Activated CD4-positive, alpha-beta T cell treated with anti-CD3 and anti-CD28 coated beads, Interleukin-2, amount 10 ng/mL, durations not matched to agents 7 days and 5 days (primary cell): ENCODE measurements at regions not wholly inside any gene's neighbourhood (a gene's known extent, or its start where the extent isn't known, plus 50 kb on each side); places are given as distances from the start of the nearest gene placed in this dataset.
"Not testable (repeated sequence)": the region's sequence is repeated elsewhere in the genome, so short reads cannot be mapped to it uniquely, and the experiment has no call there.

Experiments used
- CTCF ChIA-PET: fragments of 350-600 bp; sonication (Branson Sonifier 250); formaldehyde crosslinking; loops from one replicate; lab custom pipeline; 2021; ENCODE audit warnings: antibody characterized with exemption; lab: Charles Lee
- POLR2A ChIA-PET: fragments of 350-600 bp; sonication (Branson Sonifier 250); formaldehyde crosslinking; loops from one replicate; lab custom pipeline; 2021; ENCODE audit warnings: antibody characterized with exemption; lab: Charles Lee
- DNase-seq: peaks from one replicate; pipeline ENCODE4 v3.0.0-alpha.2; 2020
- H3K27ac Mint-ChIP-seq: one replicate; pipeline ENCODE4 v1.8.0; 2021; ENCODE audit warnings: mild to moderate bottlenecking, moderate library complexity, mixed read lengths
- H3K27me3 Mint-ChIP-seq: one replicate; pipeline ENCODE4 v1.8.0; 2021; ENCODE audit warnings: mixed read lengths
- H3K36me3 Mint-ChIP-seq: one replicate; pipeline ENCODE4 v1.8.0; 2021; ENCODE audit warnings: low read depth, mixed read lengths
- H3K4me1 Mint-ChIP-seq: one replicate; pipeline ENCODE4 v1.8.0; 2021; ENCODE audit warnings: mixed read lengths
- H3K4me3 Mint-ChIP-seq: one replicate; pipeline ENCODE4 v1.8.0; 2021; ENCODE audit warnings: mild to moderate bottlenecking, moderate library complexity, mixed read lengths
- H3K9me3 Mint-ChIP-seq: one replicate; pipeline ENCODE4 v1.8.0; 2021; ENCODE audit warnings: mixed read lengths

DNA sequence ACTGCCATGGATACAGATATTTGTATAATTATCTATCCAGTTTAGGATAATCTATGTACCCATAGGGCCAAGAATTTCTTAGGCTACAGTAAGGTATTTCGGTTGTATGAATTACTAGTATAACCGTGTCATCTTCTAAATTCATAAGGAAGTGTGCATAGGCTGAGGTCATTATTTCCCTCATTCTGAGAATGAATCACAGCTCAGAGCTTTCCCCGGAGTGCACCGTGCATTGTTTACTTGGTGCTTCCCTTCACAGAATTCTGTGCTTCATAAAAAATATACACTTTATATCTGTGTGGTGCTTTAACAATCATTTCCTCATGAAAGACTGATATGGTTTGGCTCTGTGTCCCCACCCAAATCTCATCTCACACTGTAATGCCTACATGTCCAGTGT is 514.1 kb downstream of the ETNK1 start:
- ChIA-PET POLR2A (no interaction called here), CTCF (no interaction called here)
- Mint-ChIP-seq H3K4me3 (no peak overlapping the region), H3K27me3 (no peaks in the 10 kb centered on the region), H3K4me1 (no peaks in the 10 kb centered on the region), H3K9me3 (peaks cover 3% of the 10 kb centered on the region), H3K27ac (no peak overlapping the region), H3K36me3 (no peaks in the 10 kb centered on the region)
- DNase-seq: no peak

- Mint-ChIP-seq H3K36me3 (peaks cover 2% of the 10 kb centered on the region), H3K4me3 (no peak overlapping the region), H3K27ac (no peak overlapping the region), H3K4me1 (no peaks in the 10 kb centered on the region), H3K27me3 (no peaks in the 10 kb centered on the region), H3K9me3 (peaks cover 10% of the 10 kb centered on the region)
- POLR2A ChIA-PET: no interaction called here
- DNase-seq: no peak
- CTCF ChIA-PET: no interaction called here
Measured at GRCh38 chr12:23140710-23141109, 515.7 kb downstream of the ETNK1 start.

GRCh38 chr12:23141335-23141734 is 516.4 kb downstream of the ETNK1 start:
- CTCF ChIA-PET: no interaction called here
- Mint-ChIP-seq H3K27ac (no peak overlapping the region), H3K4me1 (no peaks in the 10 kb centered on the region), H3K27me3 (no peaks in the 10 kb centered on the region), H3K4me3 (no peak overlapping the region), H3K36me3 (peaks cover 2% of the 10 kb centered on the region), H3K9me3 (peaks cover 12% of the 10 kb centered on the region)
- POLR2A ChIA-PET: no interaction called here
- no peak for DNase-seq

GRCh38 chr12:23146070-23146469 is 521.1 kb downstream of the ETNK1 start:
- H3K4me3 Mint-ChIP-seq, CTCF ChIA-PET, H3K9me3 Mint-ChIP-seq, POLR2A ChIA-PET, H3K27me3 Mint-ChIP-seq, H3K36me3 Mint-ChIP-seq, H3K4me1 Mint-ChIP-seq, H3K27ac Mint-ChIP-seq, DNase-seq: not testable (repeated sequence)

- CTCF ChIA-PET: no interaction called here
- H3K36me3 Mint-ChIP-seq: no peaks in the 10 kb centered on the region
- no peak overlapping the region for H3K27ac Mint-ChIP-seq
- no peak for DNase-seq
- H3K27me3 Mint-ChIP-seq: no peaks in the 10 kb centered on the region
- H3K4me3 Mint-ChIP-seq: no peak overlapping the region
- POLR2A ChIA-PET: no interaction called here
- no peaks in the 10 kb centered on the region for H3K4me1 Mint-ChIP-seq
- no peaks in the 10 kb centered on the region for H3K9me3 Mint-ChIP-seq
Measured at GRCh38 chr12:23168459-23168858, 543.5 kb downstream of the ETNK1 start.

DNA sequence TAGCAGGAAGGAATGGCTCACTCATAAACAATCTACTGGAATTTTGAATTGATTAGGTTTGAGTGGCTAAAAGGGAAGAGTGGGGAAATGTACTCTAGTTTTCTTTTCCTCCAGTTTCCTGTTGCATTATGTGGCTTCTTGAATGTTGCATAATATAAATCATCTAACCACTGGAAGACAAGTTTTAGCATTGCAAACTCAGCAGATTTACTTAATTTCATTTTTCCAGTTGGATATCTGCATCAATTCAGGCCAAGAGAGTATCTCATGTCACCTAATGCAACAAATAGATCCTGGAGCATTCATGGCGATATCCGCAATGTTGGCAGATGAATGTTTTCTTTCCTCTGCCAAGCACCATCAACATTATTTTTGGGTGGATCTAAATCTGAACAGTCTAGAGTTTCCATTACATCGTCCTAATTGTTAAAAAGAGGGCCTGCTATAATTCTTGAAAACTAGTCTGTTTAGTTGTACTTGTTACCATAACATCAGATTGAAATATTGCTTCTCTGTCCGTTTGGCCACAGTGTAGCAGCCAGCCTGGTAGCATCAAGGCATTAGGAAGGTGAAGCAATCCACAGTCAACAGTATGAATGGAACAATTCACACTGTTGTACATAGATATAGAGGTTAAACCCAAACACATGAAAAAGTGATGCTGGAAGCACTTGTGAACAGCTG is 544.2 kb downstream of the ETNK1 start:
- no peaks in the 10 kb centered on the region for H3K4me1 Mint-ChIP-seq
- no peak for DNase-seq
- H3K4me3 Mint-ChIP-seq: no peak overlapping the region
- H3K27me3 Mint-ChIP-seq: no peaks in the 10 kb centered on the region
- POLR2A ChIA-PET: no interaction called here
- CTCF ChIA-PET: no interaction called here
- H3K36me3 Mint-ChIP-seq: no peaks in the 10 kb centered on the region
- H3K27ac Mint-ChIP-seq: no peak overlapping the region
- H3K9me3 Mint-ChIP-seq: peaks cover 5% of the 10 kb centered on the region

GRCh38 chr12:23169696-23170013 is 544.7 kb downstream of the ETNK1 start:
- ChIA-PET POLR2A (no interaction called here), CTCF (no interaction called here)
- no peak for DNase-seq
- H3K4me1 Mint-ChIP-seq: no peaks in the 10 kb centered on the region
- H3K27me3 Mint-ChIP-seq: no peaks in the 10 kb centered on the region
- H3K27ac Mint-ChIP-seq: no peak overlapping the region
- no peak overlapping the region for H3K4me3 Mint-ChIP-seq
- H3K36me3 Mint-ChIP-seq: no peaks in the 10 kb centered on the region
- H3K9me3 Mint-ChIP-seq: peaks cover 5% of the 10 kb centered on the region

DNA sequence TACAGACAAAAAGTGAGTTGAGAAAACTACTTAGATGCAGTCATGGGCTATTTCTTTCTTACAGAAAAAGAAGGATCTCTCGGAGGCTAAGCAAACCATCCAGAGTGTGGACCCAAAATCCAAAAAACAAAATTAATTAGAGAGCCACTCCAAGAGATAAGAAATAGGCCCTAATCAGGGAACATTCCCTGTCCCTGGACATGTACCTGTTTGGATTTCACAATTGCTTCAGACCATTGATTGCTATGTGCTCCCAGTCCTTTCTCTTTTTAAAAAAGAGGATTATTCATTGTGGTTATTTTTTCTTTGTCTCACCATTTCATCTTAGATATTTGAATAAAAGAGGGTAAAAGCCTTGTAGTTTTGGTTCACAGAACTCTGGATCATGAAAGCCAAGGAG is 549.9 kb downstream of the ETNK1 start:
- CTCF ChIA-PET: no interaction called here
- peaks cover 5% of the 10 kb centered on the region for H3K9me3 Mint-ChIP-seq
- H3K36me3 Mint-ChIP-seq: no peaks in the 10 kb centered on the region
- no peak overlapping the region for H3K27ac Mint-ChIP-seq
- POLR2A ChIA-PET: no interaction called here
- H3K4me3 Mint-ChIP-seq: no peak overlapping the region
- DNase-seq: no peak
- no peaks in the 10 kb centered on the region for H3K4me1 Mint-ChIP-seq
- no peaks in the 10 kb centered on the region for H3K27me3 Mint-ChIP-seq

- DNase-seq: no peak
- no peak overlapping the region for H3K27ac Mint-ChIP-seq
- CTCF ChIA-PET: no interaction called here
- no peaks in the 10 kb centered on the region for H3K4me1 Mint-ChIP-seq
- peaks cover 2% of the 10 kb centered on the region for H3K9me3 Mint-ChIP-seq
- H3K36me3 Mint-ChIP-seq: no peaks in the 10 kb centered on the region
- H3K27me3 Mint-ChIP-seq: no peaks in the 10 kb centered on the region
- POLR2A ChIA-PET: no interaction called here
- H3K4me3 Mint-ChIP-seq: no peak overlapping the region
Measured at GRCh38 chr12:23185346-23185745, 560.4 kb downstream of the ETNK1 start.

GRCh38 chr12:23186950-23187349 is 562.0 kb downstream of the ETNK1 start:
- DNase-seq: no peak
- Mint-ChIP-seq H3K27me3 (no peaks in the 10 kb centered on the region), H3K9me3 (peaks cover 2% of the 10 kb centered on the region), H3K4me3 (no peak overlapping the region), H3K4me1 (no peaks in the 10 kb centered on the region), H3K36me3 (no peaks in the 10 kb centered on the region), H3K27ac (no peak overlapping the region)
- ChIA-PET POLR2A (no interaction called here), CTCF (no interaction called here)

DNA sequence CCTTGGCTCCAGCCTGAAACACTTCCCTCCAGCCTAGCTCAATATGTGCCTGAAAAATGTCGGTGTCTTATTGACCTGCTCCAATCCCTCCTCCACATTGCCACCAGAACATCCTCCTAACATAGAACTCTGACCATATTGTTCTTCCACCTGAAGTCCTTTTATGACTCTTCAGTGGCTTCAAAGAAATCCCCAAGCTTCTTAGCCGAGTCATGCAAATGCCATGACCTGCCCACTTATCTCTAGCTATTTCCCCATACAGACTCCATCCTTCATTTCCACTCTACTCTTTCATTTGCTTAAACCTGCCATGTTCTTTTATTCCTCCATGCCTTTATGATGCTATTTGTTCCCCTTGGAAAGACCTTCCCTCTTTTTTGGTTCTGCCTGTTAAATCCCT is 568.6 kb downstream of the ETNK1 start:
- Mint-ChIP-seq H3K4me1 (no peaks in the 10 kb centered on the region), H3K36me3 (no peaks in the 10 kb centered on the region), H3K4me3 (no peak overlapping the region), H3K9me3 (no peaks in the 10 kb centered on the region), H3K27me3 (no peaks in the 10 kb centered on the region), H3K27ac (no peak overlapping the region)
- ChIA-PET POLR2A (no interaction called here), CTCF (interaction anchor here (0.6 kb wide), 1 partner anchor 55 kb away, joined by 3 read pairs; no protein-coding TSS in a partner anchor)
- no peak for DNase-seq

DNA sequence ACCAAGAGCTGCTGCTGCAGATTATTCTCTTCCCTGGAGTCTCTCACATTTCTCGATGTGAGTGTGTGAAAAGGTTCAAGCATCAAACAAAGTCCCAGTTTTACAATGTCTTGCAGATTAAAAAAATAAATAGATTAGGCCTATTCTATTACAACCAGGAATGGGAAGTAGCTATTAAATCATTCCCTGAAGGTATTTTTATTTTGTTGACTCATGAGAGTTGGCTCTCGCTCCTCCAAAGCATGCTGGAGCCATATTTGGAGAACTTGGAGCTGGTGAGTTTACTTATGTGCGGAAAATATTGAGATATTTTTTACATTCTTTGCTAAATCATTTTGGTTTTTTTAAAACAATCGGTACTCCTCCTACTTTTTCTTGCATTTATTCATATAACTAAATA is 572.3 kb downstream of the ETNK1 start:
- Mint-ChIP-seq H3K27me3 (peaks cover 4% of the 10 kb centered on the region), H3K9me3 (no peaks in the 10 kb centered on the region), H3K27ac (no peak overlapping the region), H3K4me3 (no peak overlapping the region), H3K4me1 (no peaks in the 10 kb centered on the region), H3K36me3 (no peaks in the 10 kb centered on the region)
- ChIA-PET CTCF (interaction anchor here (0.5 kb wide), 1 partner anchor 1372 kb away, joined by 3 read pairs; no protein-coding TSS in a partner anchor), POLR2A (no interaction called here)
- DNase-seq: no peak

GRCh38 chr12:23202728-23203127 is 577.8 kb downstream of the ETNK1 start:
- ChIA-PET CTCF (no interaction called here), POLR2A (no interaction called here)
- Mint-ChIP-seq H3K4me1 (no peaks in the 10 kb centered on the region), H3K9me3 (no peaks in the 10 kb centered on the region), H3K27ac (no peak overlapping the region), H3K4me3 (no peak overlapping the region), H3K27me3 (peaks cover 4% of the 10 kb centered on the region), H3K36me3 (no peaks in the 10 kb centered on the region)
- no peak for DNase-seq
